Gastroesophageal sphincter (tissue), 3 donors: ENCODE measurements at regions not wholly inside any gene's neighbourhood (a gene's known extent, or its start where the extent isn't known, plus 50 kb on each side); places are given as distances from the start of the nearest gene placed in this dataset.

Experiments
- CTCF ChIP-seq, 4 experiments: fragments of 200-600 bp in 2 of 4; fragments of 450-650 bp in 2 of 4; sonication (generic) in 1 of 4; IDR thresholded peaks; one replicate each; pipeline ENCODE4 v1.5.1; 2017 to 2019; ENCODE audit warnings: antibody characterized with exemption in 4 of 4, mild to moderate bottlenecking in 2 of 4, moderate library complexity in 2 of 4
- EP300 ChIP-seq: sonication (generic); formaldehyde crosslinking; IDR thresholded peaks from one replicate; pipeline ENCODE4 v1.6.1; 2017; ENCODE audit warnings: antibody characterized with exemption, mild to moderate bottlenecking
- POLR2A ChIP-seq, 2 donors: fragments of 450-650 bp; IDR thresholded peaks; one replicate each; pipeline ENCODE4 v1.6.1; 2017; ENCODE audit warnings: antibody characterized with exemption in 2 of 2, mild to moderate bottlenecking in 2 of 2, moderate library complexity in 1 of 2
- POLR2AphosphoS5 ChIP-seq: sonication (generic); formaldehyde crosslinking; IDR thresholded peaks from one replicate; pipeline ENCODE4 v1.6.1; 2017; ENCODE audit warnings: antibody characterized with exemption

DNA sequence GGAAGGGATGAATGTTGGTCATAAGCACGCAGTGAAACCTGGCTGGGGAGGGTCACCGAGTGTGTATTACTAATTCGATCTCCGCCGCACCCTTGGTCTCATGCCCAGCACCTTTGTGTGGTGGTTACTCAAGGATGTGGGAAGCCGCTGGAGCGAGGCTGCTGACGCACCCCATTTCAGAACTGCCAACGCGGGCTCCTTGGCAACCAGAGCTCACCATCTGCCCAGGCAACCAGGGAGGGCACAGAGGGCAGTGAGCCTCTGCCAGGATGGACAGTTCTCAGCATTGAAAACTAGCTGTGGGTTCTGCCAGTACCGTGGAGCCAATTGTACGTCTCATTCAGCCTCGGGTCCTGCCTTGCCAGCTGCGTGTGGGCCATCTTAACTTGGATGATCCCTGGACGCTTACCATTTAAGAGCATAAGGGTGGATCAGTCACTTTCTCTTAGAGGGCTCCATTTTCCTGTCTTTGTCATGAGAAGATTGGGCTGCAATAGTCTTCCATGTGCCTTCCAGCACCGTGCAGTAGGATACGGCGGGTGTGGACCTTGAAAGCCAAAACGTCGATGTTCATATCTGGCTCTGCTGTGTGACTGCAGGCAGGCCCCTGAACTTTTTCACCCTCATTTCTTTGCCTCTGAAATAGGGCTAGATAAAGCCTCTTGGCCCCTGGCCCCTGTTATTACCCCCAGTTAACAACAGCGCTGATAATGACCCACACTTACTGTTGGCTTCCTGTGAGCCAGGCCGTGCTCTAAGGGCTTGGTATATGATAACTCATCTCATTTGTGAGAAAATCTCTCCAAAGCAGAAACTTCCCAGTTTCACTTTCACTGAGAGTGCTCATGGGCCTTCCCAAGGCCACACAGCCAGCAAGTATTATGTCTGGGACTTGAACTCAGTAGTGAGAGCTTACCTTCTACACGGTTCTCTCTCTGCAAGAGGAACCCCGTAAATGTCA, 238.8 kb downstream of the OPA1 start:
- TF ChIP-seq POLR2A (IDR thresholded peaks at IDR 0.05) (no peak), CTCF (IDR thresholded peaks at IDR 0.05) (no peak), POLR2AphosphoS5 (no peak), EP300 (no peak)
